MM.1S (cell line): ENCODE measurements at regions not wholly inside any gene's neighbourhood (a gene's known extent, or its start where the extent isn't known, plus 50 kb on each side); places are given as distances from the start of the nearest gene placed in this dataset.

Experiments used
- DNase-seq: peaks from one replicate; pipeline ENCODE4 v3.0.0-alpha.2; 2015
- H2AFZ ChIP-seq: fragments of 300-600 bp; sonication (generic); 2 replicates; pipeline ENCODE4 v1.6.0; 2016; ENCODE audit warnings: antibody characterized with exemption, low read length
- H3F3A ChIP-seq: fragments of 300-600 bp; sonication (generic); 2 replicates; pipeline ENCODE4 v1.6.1; 2016; ENCODE audit warnings: mild to moderate bottlenecking, antibody characterized with exemption, low read length, moderate library complexity, mixed read lengths; ENCODE audit not compliant: insufficient read depth
- H3K27ac ChIP-seq: fragments of 300-600 bp; sonication (generic); 2 replicates; pipeline ENCODE4 v1.5.1; 2016; ENCODE audit warnings: mild to moderate bottlenecking, low read length
- H3K27me3 ChIP-seq: fragments of 300-600 bp; sonication (generic); replicated peaks from 2 replicates; pipeline ENCODE4 v1.6.0; 2016; ENCODE audit warnings: low read length; ENCODE audit not compliant: insufficient read depth
- H3K36me3 ChIP-seq: fragments of 300-600 bp; sonication (generic); replicated peaks from 2 replicates; pipeline ENCODE4 v1.6.1; 2016; ENCODE audit warnings: mild to moderate bottlenecking, low read length, mixed read lengths; ENCODE audit not compliant: insufficient read depth
- H3K4me1 ChIP-seq: fragments of 300-600 bp; sonication (generic); 2 replicates; pipeline ENCODE4 v1.6.1; 2016; ENCODE audit warnings: low read length, mixed read lengths
- H3K4me2 ChIP-seq: fragments of 300-600 bp; sonication (generic); 2 replicates; pipeline ENCODE4 v1.6.0; 2016; ENCODE audit warnings: low read depth, low read length
- H3K4me3 ChIP-seq: fragments of 300-600 bp; sonication (generic); 2 replicates; pipeline ENCODE4 v1.5.1; 2016; ENCODE audit warnings: low read length, mixed read lengths
- H3K79me2 ChIP-seq: fragments of 300-600 bp; sonication (generic); 2 replicates; pipeline ENCODE4 v1.6.1; 2016; ENCODE audit warnings: mixed run types, low read length, mixed read lengths
- H3K9ac ChIP-seq: fragments of 300-600 bp; sonication (generic); 2 replicates; pipeline ENCODE4 v1.6.1; 2016; ENCODE audit warnings: low read length, mixed read lengths
- H3K9me2 ChIP-seq: fragments of 300-600 bp; sonication (generic); replicated peaks from 2 replicates; pipeline ENCODE4 v1.6.1; 2016; ENCODE audit warnings: mild to moderate bottlenecking, low read length, mixed read lengths; ENCODE audit not compliant: insufficient read depth
- H3K9me3 ChIP-seq: fragments of 300-600 bp; sonication (generic); replicated peaks from 2 replicates; pipeline ENCODE4 v1.6.1; 2016; ENCODE audit warnings: mild to moderate bottlenecking, low read length, mixed read lengths; ENCODE audit not compliant: insufficient read depth
- H4K20me1 ChIP-seq: fragments of 300-600 bp; sonication (generic); 2 replicates; pipeline ENCODE4 v1.6.1; 2016; ENCODE audit warnings: mild to moderate bottlenecking, low read length, moderate library complexity, mixed read lengths; ENCODE audit not compliant: insufficient read depth
- CTCF ChIP-seq: fragments of 300-600 bp; sonication (generic); IDR thresholded peaks from 2 replicates; pipeline ENCODE4 v1.5.1; 2016; ENCODE audit warnings: antibody characterized with exemption, low read length, mixed read lengths
- EZH2 ChIP-seq: fragments of 300-600 bp; sonication (generic); optimal IDR thresholded peaks from 2 replicates; pipeline ENCODE3; 2017; ENCODE audit warnings: low read depth, mild to moderate bottlenecking, antibody characterized with exemption, low read length, mixed read lengths
- EZH2phosphoT487 ChIP-seq: fragments of 300-600 bp; sonication (generic); IDR thresholded peaks from 2 replicates; pipeline ENCODE4 v1.6.1; 2018; ENCODE audit warnings: antibody characterized with exemption, low read length

- Histone ChIP-seq H3K27me3 (no peaks in the 10 kb centered on the region), H2AFZ (no peak overlapping the region), H3K9me2 (no peaks in the 10 kb centered on the region), H3K9me3 (no peaks in the 10 kb centered on the region), H3K79me2 (no peaks in the 10 kb centered on the region), H3K4me3 (no peak overlapping the region), H4K20me1 (no peaks in the 10 kb centered on the region), H3K36me3 (no peaks in the 10 kb centered on the region), H3K27ac (no peak overlapping the region), H3K4me2 (no peak overlapping the region), H3F3A (no peaks in the 10 kb centered on the region), H3K4me1 (no peaks in the 10 kb centered on the region), H3K9ac (no peak overlapping the region)
- TF ChIP-seq EZH2 (no peak), EZH2phosphoT487 (no peak), CTCF (no peak)
- DNase-seq: no peak
These were observed 282.5 kb downstream of the KCNA4 start for GRCh38 chr11:29734287-29734686.

GRCh38 chr11:29713831-29714320 lies 303.0 kb downstream of the KCNA4 start:
- H3K9me2 ChIP-seq: no peaks in the 10 kb centered on the region
- H3K4me3 ChIP-seq: no peak overlapping the region
- H3K4me1 ChIP-seq: no peaks in the 10 kb centered on the region
- no peak overlapping the region for H3K4me2 ChIP-seq
- H3K36me3 ChIP-seq: no peaks in the 10 kb centered on the region
- no peaks in the 10 kb centered on the region for H3K79me2 ChIP-seq
- DNase-seq: no peak
- TF ChIP-seq CTCF: no peak
- no peak for TF ChIP-seq EZH2phosphoT487
- TF ChIP-seq EZH2: no peak
- H3K27me3 ChIP-seq: no peaks in the 10 kb centered on the region
- H3K27ac ChIP-seq: no peak overlapping the region
- H4K20me1 ChIP-seq: no peaks in the 10 kb centered on the region
- H3K9me3 ChIP-seq: no peaks in the 10 kb centered on the region
- no peak overlapping the region for H3K9ac ChIP-seq
- no peak overlapping the region for H2AFZ ChIP-seq
- H3F3A ChIP-seq: no peaks in the 10 kb centered on the region

GRCh38 chr11:29712616-29713015 lies 304.2 kb downstream of the KCNA4 start:
- H3K79me2 ChIP-seq: no peaks in the 10 kb centered on the region

More at GRCh38 chr11:29712616-29713015, 304.2 kb downstream of the KCNA4 start:
- Histone ChIP-seq H3K4me3 (no peak overlapping the region), H3K36me3 (no peaks in the 10 kb centered on the region), H2AFZ (no peak overlapping the region), H3F3A (no peaks in the 10 kb centered on the region), H3K27ac (no peak overlapping the region), H3K27me3 (no peaks in the 10 kb centered on the region), H3K9me3 (no peaks in the 10 kb centered on the region), H3K9ac (no peak overlapping the region), H4K20me1 (no peaks in the 10 kb centered on the region), H3K4me1 (no peaks in the 10 kb centered on the region), H3K4me2 (no peak overlapping the region), H3K9me2 (no peaks in the 10 kb centered on the region)
- DNase-seq: no peak
- TF ChIP-seq CTCF (no peak), EZH2phosphoT487 (no peak), EZH2 (no peak)
